OCI-LY3 (cell line): ENCODE measurements at regions not wholly inside any gene's neighbourhood (a gene's known extent, or its start where the extent isn't known, plus 50 kb on each side); places are given as distances from the start of the nearest gene placed in this dataset.

Experiments used
- EZH2phosphoT487 ChIP-seq: fragments of 200-600 bp; shearing (Covaris generic); IDR thresholded peaks from 2 replicates; pipeline ENCODE4 v1.6.1; 2018; ENCODE audit warnings: antibody characterized with exemption, mixed run types, low read depth
- TF ChIP-seq, protein P1 (sequence below): fragments of 200-600, 300-600 bp; sonication (generic); IDR thresholded peaks from 2 replicates; pipeline ENCODE4 v1.5.1; 2014; ENCODE audit warnings: antibody characterized with exemption, low read length, low read depth

DNA sequence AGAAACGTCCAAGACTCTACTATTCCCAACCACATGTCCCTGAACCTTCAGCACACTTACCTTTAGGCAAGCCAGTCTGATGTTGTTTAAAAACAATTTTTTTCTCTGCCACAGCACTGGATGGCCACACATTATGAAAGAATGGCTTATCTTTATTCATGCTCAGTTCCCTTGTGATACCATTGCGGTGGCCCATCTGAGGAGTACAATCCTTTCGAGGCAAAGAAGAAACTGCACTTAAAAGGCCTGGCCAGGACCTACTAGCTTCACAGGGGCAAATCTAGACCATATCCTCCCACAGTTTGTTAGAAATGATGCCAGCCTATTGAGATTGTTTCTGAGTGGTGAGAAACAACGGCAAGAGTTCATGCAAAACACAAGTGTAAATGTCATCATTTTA is 88.4 kb upstream of the PLEKHG1 start:
- TF ChIP-seq, protein P1, sequence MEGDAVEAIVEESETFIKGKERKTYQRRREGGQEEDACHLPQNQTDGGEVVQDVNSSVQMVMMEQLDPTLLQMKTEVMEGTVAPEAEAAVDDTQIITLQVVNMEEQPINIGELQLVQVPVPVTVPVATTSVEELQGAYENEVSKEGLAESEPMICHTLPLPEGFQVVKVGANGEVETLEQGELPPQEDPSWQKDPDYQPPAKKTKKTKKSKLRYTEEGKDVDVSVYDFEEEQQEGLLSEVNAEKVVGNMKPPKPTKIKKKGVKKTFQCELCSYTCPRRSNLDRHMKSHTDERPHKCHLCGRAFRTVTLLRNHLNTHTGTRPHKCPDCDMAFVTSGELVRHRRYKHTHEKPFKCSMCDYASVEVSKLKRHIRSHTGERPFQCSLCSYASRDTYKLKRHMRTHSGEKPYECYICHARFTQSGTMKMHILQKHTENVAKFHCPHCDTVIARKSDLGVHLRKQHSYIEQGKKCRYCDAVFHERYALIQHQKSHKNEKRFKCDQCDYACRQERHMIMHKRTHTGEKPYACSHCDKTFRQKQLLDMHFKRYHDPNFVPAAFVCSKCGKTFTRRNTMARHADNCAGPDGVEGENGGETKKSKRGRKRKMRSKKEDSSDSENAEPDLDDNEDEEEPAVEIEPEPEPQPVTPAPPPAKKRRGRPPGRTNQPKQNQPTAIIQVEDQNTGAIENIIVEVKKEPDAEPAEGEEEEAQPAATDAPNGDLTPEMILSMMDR = no peak
- TF ChIP-seq EZH2phosphoT487 = no peak
